ENCODE measurements at regions not wholly inside any gene's neighbourhood (a gene's known extent, or its start where the extent isn't known, plus 50 kb on each side); places are given as distances from the start of the nearest gene placed in this dataset.

DNA sequence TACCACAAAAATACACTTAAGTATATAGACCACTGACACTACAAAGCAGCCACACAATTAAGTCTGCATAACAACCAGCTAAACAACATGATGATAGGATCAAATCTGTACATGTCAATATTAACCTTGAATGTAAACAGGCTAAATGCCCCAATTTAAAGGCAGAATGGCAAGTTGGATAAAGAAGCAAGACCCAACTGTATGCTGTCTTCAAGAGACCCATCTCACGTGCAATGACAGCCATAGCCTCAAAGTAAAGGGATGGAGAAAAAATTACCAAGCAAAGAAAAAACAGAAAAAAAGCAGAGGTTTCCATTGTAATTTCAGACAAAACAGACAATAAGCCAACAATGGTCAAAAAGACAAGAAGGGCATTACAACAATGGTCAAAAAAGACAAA, 77.3 kb upstream of the APC start:
- TF ChIP-seq EZH2phosphoT487 (IDR thresholded peaks at IDR 0.05; ENCODE audit: borderline replicate concordance, low read length) (no peak), CTCF (IDR thresholded peaks at IDR 0.05; ENCODE audit: low read depth, low read length, poor library complexity, severe bottlenecking) (no peak)
